H9 (cell line): ENCODE measurements at regions not wholly inside any gene's neighbourhood (a gene's known extent, or its start where the extent isn't known, plus 50 kb on each side); places are given as distances from the start of the nearest gene placed in this dataset.

Experiments
- DNase-seq: peaks from one replicate; pipeline ENCODE4 v3.0.0-alpha.2; 2017
- H2AFZ ChIP-seq: one replicate; pipeline ENCODE4 v1.6.1; 2013; ENCODE audit warnings: mild to moderate bottlenecking, low read length, control low read depth, moderate library complexity
- H2AK5ac ChIP-seq: 2 replicates; pipeline ENCODE4 v1.6.1; 2013; ENCODE audit warnings: low read length, control low read depth, mixed read lengths; ENCODE audit not compliant: insufficient read length
- H2BK120ac ChIP-seq: one replicate; pipeline ENCODE4 v1.6.1; 2013; ENCODE audit warnings: low read depth, mild to moderate bottlenecking, low read length, control low read depth, inconsistent platforms; ENCODE audit not compliant: poor library complexity, severe bottlenecking
- H2BK12ac ChIP-seq: 2 replicates; pipeline ENCODE4 v1.6.1; 2013; ENCODE audit warnings: low read length, control low read depth, mixed read lengths, low read depth; ENCODE audit not compliant: insufficient read length
- H2BK15ac ChIP-seq: 2 replicates; pipeline ENCODE4 v1.6.1; 2013; ENCODE audit warnings: low read depth, low read length, control low read depth
- H2BK20ac ChIP-seq: one replicate; pipeline ENCODE4 v1.6.1; 2013; ENCODE audit warnings: low read depth, mild to moderate bottlenecking, low read length, control low read depth, inconsistent platforms; ENCODE audit not compliant: poor library complexity, severe bottlenecking
- H2BK5ac ChIP-seq: 2 replicates; pipeline ENCODE4 v1.6.1; 2013; ENCODE audit warnings: low read length, control low read depth, mixed read lengths; ENCODE audit not compliant: insufficient read length
- H3K14ac ChIP-seq: 2 replicates; pipeline ENCODE4 v1.6.1; 2013; ENCODE audit warnings: low read length, control low read depth; ENCODE audit not compliant: insufficient read depth
- H3K18ac ChIP-seq: 2 replicates; pipeline ENCODE4 v1.6.1; 2013; ENCODE audit warnings: low read depth, mild to moderate bottlenecking, mixed read lengths, low read length, control low read depth; ENCODE audit not compliant: insufficient read length
- H3K23ac ChIP-seq: 2 replicates; pipeline ENCODE4 v1.6.1; 2013; ENCODE audit warnings: low read length, control low read depth, mixed read lengths, low read depth; ENCODE audit not compliant: insufficient read length
- H3K23me2 ChIP-seq: 2 replicates; pipeline ENCODE4 v1.6.1; 2013; ENCODE audit warnings: low read depth, mild to moderate bottlenecking, mixed read lengths, low read length, control low read depth; ENCODE audit not compliant: insufficient read length, poor library complexity, severe bottlenecking
- H3K27ac ChIP-seq: 2 replicates; pipeline ENCODE4 v1.5.1; 2013; ENCODE audit warnings: low read length, control low read depth, mixed read lengths, low read depth; ENCODE audit not compliant: insufficient read length
- H3K27me3 ChIP-seq: 2 replicates; pipeline ENCODE4 v1.6.1; 2013; ENCODE audit warnings: low read length, control low read depth, inconsistent platforms; ENCODE audit not compliant: insufficient read depth
- H3K4ac ChIP-seq: 2 replicates; pipeline ENCODE4 v1.6.1; 2013; ENCODE audit warnings: low read depth, mild to moderate bottlenecking, control low read depth, inconsistent platforms, low read length, moderate library complexity
- H3K4me1 ChIP-seq: 2 replicates; pipeline ENCODE4 v1.6.1; 2013; ENCODE audit warnings: low read length, control low read depth, inconsistent platforms; ENCODE audit not compliant: insufficient read depth
- H3K4me2 ChIP-seq: 2 replicates; pipeline ENCODE4 v1.6.1; 2013; ENCODE audit warnings: low read length, control low read depth, mixed read lengths; ENCODE audit not compliant: insufficient read length, insufficient read depth
- H3K56ac ChIP-seq: 2 replicates; pipeline ENCODE4 v1.6.1; 2013; ENCODE audit warnings: low read depth, mild to moderate bottlenecking, mixed read lengths, low read length, control low read depth; ENCODE audit not compliant: insufficient read length
- H3K79me1 ChIP-seq: 2 replicates; pipeline ENCODE4 v1.6.1; 2013; ENCODE audit warnings: low read depth, mild to moderate bottlenecking, moderate library complexity, low read length, control low read depth, inconsistent platforms; ENCODE audit not compliant: insufficient read depth, poor library complexity, severe bottlenecking
- H3K79me2 ChIP-seq: 2 replicates; pipeline ENCODE4 v1.6.1; 2013; ENCODE audit warnings: low read length, control low read depth, inconsistent platforms; ENCODE audit not compliant: insufficient read depth
- H3K9ac ChIP-seq: 2 replicates; pipeline ENCODE4 v1.6.1; 2013; ENCODE audit warnings: low read length, control low read depth, mixed read lengths; ENCODE audit not compliant: insufficient read length; ENCODE audit errors: extremely low read depth
- H3K9me3 ChIP-seq: one replicate; pipeline ENCODE4 v1.6.1; 2013; ENCODE audit warnings: low read depth, low read length, inconsistent platforms; ENCODE audit not compliant: control insufficient read depth
- H3T11ph ChIP-seq: one replicate; pipeline ENCODE4 v1.6.1; 2013; ENCODE audit warnings: mild to moderate bottlenecking, low read length, control low read depth, inconsistent platforms
- H4K20me1 ChIP-seq: one replicate; pipeline ENCODE4 v1.6.1; 2013; ENCODE audit not compliant: control insufficient read depth, insufficient read length, insufficient read depth
- H4K5ac ChIP-seq: 2 replicates; pipeline ENCODE4 v1.6.1; 2013; ENCODE audit warnings: low read depth, mild to moderate bottlenecking, mixed read lengths, low read length, control low read depth; ENCODE audit not compliant: insufficient read length
- H4K8ac ChIP-seq: replicated peaks from 2 replicates; pipeline ENCODE4 v1.6.1; 2013; ENCODE audit warnings: low read length, control low read depth, mixed read lengths, low read depth; ENCODE audit not compliant: insufficient read length
- H4K91ac ChIP-seq: 2 replicates; pipeline ENCODE4 v1.6.1; 2013; ENCODE audit warnings: low read depth, mild to moderate bottlenecking, moderate library complexity, mixed read lengths, low read length, control low read depth; ENCODE audit not compliant: insufficient read length
- H3K27ac Mint-ChIP-seq, 3 experiments: 2 replicates in 2 of 3; 3 replicates in 1 of 3; pipeline ENCODE4 v1.8.0; 2020 to 2021; ENCODE audit warnings: mixed read lengths in 3 of 3, mild to moderate bottlenecking in 1 of 3, moderate library complexity in 1 of 3
- H3K27me3 Mint-ChIP-seq: 2 replicates; pipeline ENCODE4 v1.8.0; 2021; ENCODE audit warnings: low read depth, mild to moderate bottlenecking, moderate library complexity, mixed read lengths
- H3K36me3 Mint-ChIP-seq, 3 experiments: 2 replicates in 2 of 3; 3 replicates in 1 of 3; pipeline ENCODE4 v1.8.0; 2020 to 2021; ENCODE audit warnings: low read depth in 3 of 3, mixed read lengths in 3 of 3; ENCODE audit not compliant: insufficient read depth in 1 of 3
- H3K4me1 Mint-ChIP-seq, 2 experiments: 2 replicates each; pipeline ENCODE4 v1.8.0; 2020; ENCODE audit warnings: mixed read lengths in 2 of 2
- H3K4me3 Mint-ChIP-seq, 2 experiments: 2 replicates in 1 of 2; 3 replicates in 1 of 2; pipeline ENCODE4 v1.8.0; 2020 to 2021; ENCODE audit warnings: mild to moderate bottlenecking in 2 of 2, mixed read lengths in 2 of 2, moderate library complexity in 1 of 2
- H3K9me3 Mint-ChIP-seq, 2 experiments: 2 replicates in 1 of 2; 3 replicates in 1 of 2; pipeline ENCODE4 v1.8.0; 2020; ENCODE audit warnings: mild to moderate bottlenecking in 2 of 2, mixed read lengths in 2 of 2, moderate library complexity in 1 of 2
- CTCF ChIP-seq: fragments of 200-600 bp; sonication (generic); conservative IDR thresholded peaks from 3 replicates; pipeline ENCODE4 v1.8.0; 2021; ENCODE audit warnings: antibody characterized with exemption, mild to moderate bottlenecking
- WGBS: extraction: QIAGEN DNeasy Blood & Tissue Kit; methylation state at CpG from one replicate; pipeline ENCODE4 v1.1.7; 2013; ENCODE audit warnings: missing lambda C conversion rate, low lambda C conversion rate, mixed read lengths; ENCODE audit not compliant: insufficient read length; ENCODE audit errors: extremely low coverage; 5-methylcytosine and 5-hydroxymethylcytosine counted together

GRCh38 chr18:22608847-22609246 is 191.1 kb upstream of the CTAGE1 start:
- Histone ChIP-seq H3K14ac (no peak overlapping the region), H2BK5ac (no peak overlapping the region), H3K27me3 (no peaks in the 10 kb centered on the region), H3K4ac (no peak overlapping the region), H3T11ph (no peak overlapping the region), H3K79me2 (no peaks in the 10 kb centered on the region), H2BK20ac (no peak overlapping the region), H3K9ac (no peak overlapping the region), H4K8ac (no peak overlapping the region), H2AK5ac (no peak overlapping the region), H2BK15ac (no peak overlapping the region), H3K4me1 (no peaks in the 10 kb centered on the region), H2BK120ac (no peak overlapping the region), H3K23me2 (no peaks in the 10 kb centered on the region), H3K79me1 (no peaks in the 10 kb centered on the region), H3K56ac (no peak overlapping the region), H3K27ac (no peak overlapping the region), H2AFZ (no peak overlapping the region), H3K4me2 (no peak overlapping the region), H2BK12ac (no peak overlapping the region), H3K9me3 (no peaks in the 10 kb centered on the region), H4K5ac (no peak overlapping the region), H3K23ac (no peak overlapping the region), H4K91ac (no peak overlapping the region), H4K20me1 (no peaks in the 10 kb centered on the region), H3K18ac (no peak overlapping the region)
- no CpG with 5 or more reads among the region's 1 CpG for WGBS
- Mint-ChIP-seq H3K27ac (no peak overlapping the region), H3K9me3 (no peaks in the 10 kb centered on the region), H3K36me3 (no peaks in the 10 kb centered on the region), H3K4me1 (peaks cover 9% of the 10 kb centered on the region in 2 experiments), H3K4me3 (no peak overlapping the region), H3K27me3 (no peaks in the 10 kb centered on the region; the same call in 1 of the 2 replicates)
- TF ChIP-seq CTCF = no peak
- DNase-seq = no peak
